ENCODE measurements at regions not wholly inside any gene's neighbourhood (a gene's known extent, or its start where the extent isn't known, plus 50 kb on each side); places are given as distances from the start of the nearest gene placed in this dataset.
"Not testable (repeated sequence)": the region's sequence is repeated elsewhere in the genome, so short reads cannot be mapped to it uniquely, and the experiment has no call there.

- no peak for DNase-seq
Observed at GRCh38 chrX:26851981-26852380, 611.2 kb downstream of the PPP4R3C start.

GRCh38 chrX:26848511-26848910 is 614.6 kb downstream of the PPP4R3C start:
- no peak for DNase-seq

- no peak for DNase-seq
Observed at GRCh38 chrX:26845056-26845455, 618.1 kb downstream of the PPP4R3C start.

GRCh38 chrX:26822448-26822847 is 606.5 kb downstream of the MAGEB5 start:
- DNase-seq: no peak

- no peak for DNase-seq
Observed at GRCh38 chrX:26789751-26790150, 573.8 kb downstream of the MAGEB5 start.

GRCh38 chrX:26788402-26788998 is 572.5 kb downstream of the MAGEB5 start:
- DNase-seq: no peak

GRCh38 chrX:26783512-26784225 is 567.7 kb downstream of the MAGEB5 start:
- no peak for DNase-seq

- no peak for DNase-seq
Observed at GRCh38 chrX:26778320-26778888, 562.4 kb downstream of the MAGEB5 start.

- DNase-seq: no peak
Observed at GRCh38 chrX:26762253-26762652, 546.3 kb downstream of the MAGEB5 start.

GRCh38 chrX:26755760-26756159 is 539.8 kb downstream of the MAGEB5 start:
- not testable (repeated sequence) for DNase-seq

GRCh38 chrX:26747877-26748276 is 531.9 kb downstream of the MAGEB5 start:
- no peak for DNase-seq

GRCh38 chrX:26722666-26723428 is 506.9 kb downstream of the MAGEB5 start:
- no peak for DNase-seq

GRCh38 chrX:26672571-26672970 is 456.6 kb downstream of the MAGEB5 start:
- DNase-seq: no peak

- DNase-seq: no peak
Observed at GRCh38 chrX:26670521-26670920, 454.6 kb downstream of the MAGEB5 start.

- no peak for DNase-seq
Observed at GRCh38 chrX:26664919-26665318, 448.9 kb downstream of the MAGEB5 start.

GRCh38 chrX:26653050-26653449 is 437.1 kb downstream of the MAGEB5 start:
- DNase-seq: no peak

- no peak for DNase-seq
Observed at GRCh38 chrX:26651755-26652154, 435.8 kb downstream of the MAGEB5 start.

GRCh38 chrX:26649534-26649933 is 433.6 kb downstream of the MAGEB5 start:
- DNase-seq: no peak

GRCh38 chrX:26631385-26631784 is 415.4 kb downstream of the MAGEB5 start:
- no peak for DNase-seq

- DNase-seq: no peak
Observed at GRCh38 chrX:26613956-26614355, 398.0 kb downstream of the MAGEB5 start.

- DNase-seq: no peak
Observed at GRCh38 chrX:26606971-26607370, 391.0 kb downstream of the MAGEB5 start.

GRCh38 chrX:26597981-26598380 is 382.0 kb downstream of the MAGEB5 start:
- DNase-seq: no peak

GRCh38 chrX:26590849-26591248 is 374.9 kb downstream of the MAGEB5 start:
- DNase-seq: no peak

GRCh38 chrX:26586570-26586969 is 370.6 kb downstream of the MAGEB5 start:
- no peak for DNase-seq

All from SIG-M5 (cell line).